Heart left ventricle (tissue), 16 donors: ENCODE measurements at regions not wholly inside any gene's neighbourhood (a gene's known extent, or its start where the extent isn't known, plus 50 kb on each side); places are given as distances from the start of the nearest gene placed in this dataset.
A peak's percentile ranks its signal among the peaks of the same experiment; 100 is the strongest.

Source experiments
- ATAC-seq, 4 donors: fragments of 200-7000 bp; cut with Tn5 transposase; one replicate each; pipeline ENCODE4 v1.9.1; 2020 to 2022; ENCODE audit warnings: moderate library complexity in 4 of 4, mild to moderate bottlenecking in 3 of 4, moderate number of reproducible peaks in 1 of 4
- DNase-seq, 5 donors: peaks; one replicate each; pipeline ENCODE4 v3.0.0-alpha.2; 2020
- H3K27ac ChIP-seq, 12 donors: fragments of 200-600 bp; sonication (generic) in 4 of 12; one replicate each; pipeline versions ENCODE4 v1.5.0 to v1.8.0; 2016 to 2022; ENCODE audit warnings: mild to moderate bottlenecking in 2 of 12
- H3K27me3 ChIP-seq, 9 donors: fragments of 200-600 bp; sonication (generic) in 2 of 9; one replicate each; pipeline versions ENCODE4 v1.5.1 to v1.8.0; 2016 to 2022; ENCODE audit warnings: mild to moderate bottlenecking in 3 of 9
- H3K36me3 ChIP-seq, 9 donors: fragments of 200-600 bp; sonication (generic) in 2 of 9; one replicate each; pipeline versions ENCODE4 v1.5.0 to v1.8.0; 2018 to 2022; ENCODE audit warnings: mild to moderate bottlenecking in 2 of 9
- H3K4me1 ChIP-seq, 12 donors: fragments of 200-600 bp; sonication (generic) in 4 of 12; one replicate each; pipeline versions ENCODE4 v1.5.0 to v1.8.0; 2016 to 2022; ENCODE audit warnings: mild to moderate bottlenecking in 3 of 12
- H3K4me3 ChIP-seq, 12 donors: fragments of 200-600 bp; sonication (generic) in 4 of 12; one replicate each; pipeline versions ENCODE4 v1.5.0 to v1.8.0; 2017 to 2022; ENCODE audit warnings: mild to moderate bottlenecking in 9 of 12, moderate library complexity in 4 of 12
- H3K9me3 ChIP-seq, 12 donors: fragments of 200-600 bp; sonication (generic) in 4 of 12; one replicate each; pipeline versions ENCODE4 v1.5.0 to v1.8.0; 2016 to 2022; ENCODE audit warnings: mild to moderate bottlenecking in 1 of 12
- POLR2A ChIP-seq, 2 donors: fragments of 450-650 bp; IDR thresholded peaks; one replicate each; pipeline ENCODE4 v1.6.1; 2017; ENCODE audit warnings: antibody characterized with exemption in 2 of 2, mild to moderate bottlenecking in 2 of 2, moderate library complexity in 2 of 2
- WGBS, 4 donors: extraction: QIAGEN DNeasy Blood & Tissue Kit in 2 of 4; methylation state at CpG; one replicate each; pipeline versions ENCODE4 v1.1.5 to v1.1.7; 2013 to 2018; 5-methylcytosine and 5-hydroxymethylcytosine counted together
- intact Hi-C, 10 donors: fragments of 100-400 bp; cut with DNase I; formaldehyde crosslinking; loops; one replicate each; pipeline versions ENCODE4 v1.11.1 to v1.14.2; 2022
- TF ChIP-seq, protein P1 (sequence below), 12 donors: fragments of 200-600 bp; sonication (generic) in 4 of 12; IDR thresholded peaks; one replicate each; pipeline versions ENCODE4 v1.5.0 to v1.8.0; 2018 to 2022; ENCODE audit warnings: antibody characterized with exemption in 12 of 12, mild to moderate bottlenecking in 5 of 12
- donor health status: ischemic (EF 13 %, LVEDD 7.1; RV severe dilation, severe dysfunction).
- donor health status: healthy with polysubstance abuse.
- donor health status: DM: no; HTN: yes; CAD: no.
- donor health status: DM: no; HTN: no; CAD: no.
- donor health status: ischemic (EF 25% LVEDD 6.9; RV normal size, moderate dysfunction).
- donor health status: ischemic (EF 25% LVEDD 5.7; RV mildly dilated, moderate dysfunction).
- donor health status: healthy.
- donor health status: DM: yes; HTN: yes; CAD: no.
- donor health status: ischemic (EF 35%, LVEDD 5.7; RV mildly dilated, moderate dysfunction).
- donor health status: nonischemic (EF 11% LVEDD 7.7; RV severe dilation, severe dysfunction).
- donor health status: DM: yes; HTN: yes; CAD: no.
- donor health status: PGD.
- donor health status: ischemic (EF 29% LVEDD 5.4; RV normal size, mild dysfunction).
- donor health status: nonischemic (EF 23%, LVEDD 6.1; RV moderate dilation, normal function).

GRCh38 chr7:25726781-25727311, 425.2 kb upstream of the NFE2L3 start:
- TF ChIP-seq, protein P1, sequence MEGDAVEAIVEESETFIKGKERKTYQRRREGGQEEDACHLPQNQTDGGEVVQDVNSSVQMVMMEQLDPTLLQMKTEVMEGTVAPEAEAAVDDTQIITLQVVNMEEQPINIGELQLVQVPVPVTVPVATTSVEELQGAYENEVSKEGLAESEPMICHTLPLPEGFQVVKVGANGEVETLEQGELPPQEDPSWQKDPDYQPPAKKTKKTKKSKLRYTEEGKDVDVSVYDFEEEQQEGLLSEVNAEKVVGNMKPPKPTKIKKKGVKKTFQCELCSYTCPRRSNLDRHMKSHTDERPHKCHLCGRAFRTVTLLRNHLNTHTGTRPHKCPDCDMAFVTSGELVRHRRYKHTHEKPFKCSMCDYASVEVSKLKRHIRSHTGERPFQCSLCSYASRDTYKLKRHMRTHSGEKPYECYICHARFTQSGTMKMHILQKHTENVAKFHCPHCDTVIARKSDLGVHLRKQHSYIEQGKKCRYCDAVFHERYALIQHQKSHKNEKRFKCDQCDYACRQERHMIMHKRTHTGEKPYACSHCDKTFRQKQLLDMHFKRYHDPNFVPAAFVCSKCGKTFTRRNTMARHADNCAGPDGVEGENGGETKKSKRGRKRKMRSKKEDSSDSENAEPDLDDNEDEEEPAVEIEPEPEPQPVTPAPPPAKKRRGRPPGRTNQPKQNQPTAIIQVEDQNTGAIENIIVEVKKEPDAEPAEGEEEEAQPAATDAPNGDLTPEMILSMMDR (IDR thresholded peaks at IDR 0.05): no peak
- no peak for TF ChIP-seq POLR2A (IDR thresholded peaks at IDR 0.05)
- ATAC-seq: no peak
- intact Hi-C loops: no loop called here
- 71 to 85% (median 80%) methylated on average over 8 of the region's 8 CpGs for WGBS, 4 donors
- Histone ChIP-seq H3K27me3 (no peaks in the 10 kb centered on the region), H3K4me3 (no peak overlapping the region), H3K27ac (no peak overlapping the region), H3K4me1 (peaks cover 0 to 28% (median 7%) of the 10 kb centered on the region in 12 donors), H3K36me3 (no peaks in the 10 kb centered on the region), H3K9me3 (no peaks in the 10 kb centered on the region)
- no peak for DNase-seq

GRCh38 chr7:25727446-25727845, 424.6 kb upstream of the NFE2L3 start:
- Histone ChIP-seq H3K27me3 (no peaks in the 10 kb centered on the region), H3K27ac (no peak overlapping the region), H3K4me3 (no peak overlapping the region), H3K4me1 (peaks cover 0 to 32% (median 7%) of the 10 kb centered on the region in 12 donors), H3K9me3 (no peaks in the 10 kb centered on the region), H3K36me3 (no peaks in the 10 kb centered on the region)
- DNase-seq (no peak), ATAC-seq (no peak)
- intact Hi-C loops: no loop called here
- 46 to 91% (median 56%) methylated on average over 2 of the region's 2 CpGs for WGBS, 4 donors
- TF ChIP-seq, protein P1 (IDR thresholded peaks at IDR 0.05): no peak
- TF ChIP-seq POLR2A (IDR thresholded peaks at IDR 0.05): no peak

GRCh38 chr7:25727876-25728275, 424.1 kb upstream of the NFE2L3 start:
- intact Hi-C loops: no loop called here
- DNase-seq: no peak
- TF ChIP-seq, protein P1 (IDR thresholded peaks at IDR 0.05): no peak
- TF ChIP-seq POLR2A (IDR thresholded peaks at IDR 0.05): no peak
- no peak for ATAC-seq
- Histone ChIP-seq H3K9me3 (no peaks in the 10 kb centered on the region), H3K4me1 (peaks cover 0 to 32% (median 7%) of the 10 kb centered on the region in 12 donors), H3K27me3 (no peaks in the 10 kb centered on the region), H3K36me3 (no peaks in the 10 kb centered on the region), H3K27ac (no peak overlapping the region), H3K4me3 (no peak overlapping the region)
- WGBS, 4 donors: 90 to 98% (median 92%) methylated on average over 2 of the region's 2 CpGs

- Histone ChIP-seq H3K27ac (peak overlapping the region in 11 of 12 donors; percentile 2 to 75 (median 50)), H3K36me3 (no peaks in the 10 kb centered on the region), H3K4me1 (peaks cover 0 to 19% (median under 1%) of the 10 kb centered on the region in 12 donors), H3K9me3 (no peaks in the 10 kb centered on the region), H3K27me3 (peaks cover 0 to 4% (median 0%) of the 10 kb centered on the region in 9 donors), H3K4me3 (no peak overlapping the region)
- intact Hi-C loops: no loop called here
- ATAC-seq (peak in 1 of 4 donors; percentile 37), DNase-seq (no peak)
- no peak for TF ChIP-seq POLR2A (IDR thresholded peaks at IDR 0.05)
- TF ChIP-seq, protein P1 (IDR thresholded peaks at IDR 0.05): no peak
- 39 to 47% (median 44%) methylated on average over 8 of the region's 8 CpGs for whole genome bisulfite sequencing, 4 donors
These were observed 420.7 kb upstream of the NFE2L3 start for GRCh38 chr7:25731068-25731845.
